ENCODE measurements at regions not wholly inside any gene's neighbourhood (a gene's known extent, or its start where the extent isn't known, plus 50 kb on each side); places are given as distances from the start of the nearest gene placed in this dataset.

DNA sequence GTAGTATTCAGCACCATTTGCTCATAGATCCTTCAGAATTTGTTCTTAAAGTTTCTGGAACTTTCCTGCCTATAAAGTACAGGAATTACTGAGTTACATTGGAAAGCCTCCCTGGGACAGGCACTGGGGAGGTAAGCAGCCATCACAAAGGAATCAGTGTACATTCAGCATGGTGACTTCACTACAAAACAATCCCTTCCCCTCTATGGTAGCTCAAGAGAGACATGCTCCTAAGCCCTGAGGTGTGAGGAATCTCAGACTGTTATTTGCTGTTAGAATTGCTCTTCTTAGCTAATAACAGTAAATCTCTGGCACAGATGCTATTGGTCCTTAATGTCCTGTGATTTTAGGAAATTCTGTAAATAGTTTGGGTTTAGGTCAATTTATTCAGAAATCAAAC is 1898.0 kb upstream of the PCDH7 start:
- TF ChIP-seq, protein P1, sequence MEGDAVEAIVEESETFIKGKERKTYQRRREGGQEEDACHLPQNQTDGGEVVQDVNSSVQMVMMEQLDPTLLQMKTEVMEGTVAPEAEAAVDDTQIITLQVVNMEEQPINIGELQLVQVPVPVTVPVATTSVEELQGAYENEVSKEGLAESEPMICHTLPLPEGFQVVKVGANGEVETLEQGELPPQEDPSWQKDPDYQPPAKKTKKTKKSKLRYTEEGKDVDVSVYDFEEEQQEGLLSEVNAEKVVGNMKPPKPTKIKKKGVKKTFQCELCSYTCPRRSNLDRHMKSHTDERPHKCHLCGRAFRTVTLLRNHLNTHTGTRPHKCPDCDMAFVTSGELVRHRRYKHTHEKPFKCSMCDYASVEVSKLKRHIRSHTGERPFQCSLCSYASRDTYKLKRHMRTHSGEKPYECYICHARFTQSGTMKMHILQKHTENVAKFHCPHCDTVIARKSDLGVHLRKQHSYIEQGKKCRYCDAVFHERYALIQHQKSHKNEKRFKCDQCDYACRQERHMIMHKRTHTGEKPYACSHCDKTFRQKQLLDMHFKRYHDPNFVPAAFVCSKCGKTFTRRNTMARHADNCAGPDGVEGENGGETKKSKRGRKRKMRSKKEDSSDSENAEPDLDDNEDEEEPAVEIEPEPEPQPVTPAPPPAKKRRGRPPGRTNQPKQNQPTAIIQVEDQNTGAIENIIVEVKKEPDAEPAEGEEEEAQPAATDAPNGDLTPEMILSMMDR (IDR thresholded peaks at IDR 0.05), result no peak
- TF ChIP-seq POLR2A (IDR thresholded peaks at IDR 0.05), result no peak
